Testis (tissue), 2 donors: ENCODE measurements at regions not wholly inside any gene's neighbourhood (a gene's known extent, or its start where the extent isn't known, plus 50 kb on each side); places are given as distances from the start of the nearest gene placed in this dataset.

Source experiments
- CTCF ChIP-seq, 3 experiments: fragments of 450-650 bp in 2 of 3; fragments of 200-600 bp in 1 of 3; sonication (generic) in 1 of 3; IDR thresholded peaks; one replicate each; pipeline ENCODE4 v1.5.1; 2016 to 2019; ENCODE audit warnings: antibody characterized with exemption in 3 of 3, mild to moderate bottlenecking in 2 of 3, moderate library complexity in 1 of 3
- POLR2A ChIP-seq: fragments of 450-650 bp; IDR thresholded peaks from one replicate; pipeline ENCODE4 v1.6.1; 2017; ENCODE audit warnings: antibody characterized with exemption, mild to moderate bottlenecking, moderate library complexity

- TF ChIP-seq CTCF (IDR thresholded peaks at IDR 0.05) (no peak), POLR2A (no peak)
These were observed 1408.4 kb upstream of the RAG2 start for GRCh38 chr11:38006466-38006865.
